Right atrium auricular region (tissue), 2 donors: ENCODE measurements at regions not wholly inside any gene's neighbourhood (a gene's known extent, or its start where the extent isn't known, plus 50 kb on each side); places are given as distances from the start of the nearest gene placed in this dataset.

Source experiments
- DNase-seq: peaks from one replicate; pipeline ENCODE4 v3.0.0-alpha.2; 2019; ENCODE audit warnings: low spot score
- H3K27ac ChIP-seq, 2 donors: fragments of 200-600 bp; sonication (generic); 1 replicate in 1 of 2; 2 replicates in 1 of 2; pipeline ENCODE4 v1.5.1; 2016 to 2019
- H3K27me3 ChIP-seq, 2 donors: fragments of 200-600 bp; sonication (generic); one replicate each; pipeline versions ENCODE4 v1.5.1 to v1.6.0; 2017 to 2019
- H3K36me3 ChIP-seq: fragments of 200-600 bp; sonication (generic); one replicate; pipeline ENCODE4 v1.5.1; 2016
- H3K4me1 ChIP-seq, 2 donors: fragments of 200-600 bp; sonication (generic); one replicate each; pipeline versions ENCODE4 v1.5.1 to v1.6.0; 2017 to 2019
- H3K4me3 ChIP-seq, 2 donors: fragments of 200-600 bp; sonication (generic); 1 replicate in 1 of 2; 2 replicates in 1 of 2; pipeline ENCODE4 v1.5.1; 2017 to 2019; ENCODE audit warnings: mild to moderate bottlenecking in 1 of 2, moderate library complexity in 1 of 2
- H3K9me3 ChIP-seq, 2 donors: fragments of 200-600 bp; sonication (generic); one replicate each; pipeline ENCODE4 v1.5.1; 2019
- TF ChIP-seq, protein P1 (sequence below), 2 donors: fragments of 200-600 bp; sonication (generic); IDR thresholded peaks; one replicate each; pipeline ENCODE4 v1.5.1; 2019; ENCODE audit warnings: antibody characterized with exemption in 2 of 2

GRCh38 chr5:60136841-60137240 lies 243.3 kb upstream of the PDE4D start:
- H3K4me3 ChIP-seq = no peak overlapping the region
- DNase-seq = no peak
- H3K36me3 ChIP-seq = no peaks in the 10 kb centered on the region
- no peak overlapping the region for H3K27ac ChIP-seq
- no peaks in the 10 kb centered on the region for H3K4me1 ChIP-seq
- TF ChIP-seq, protein P1, sequence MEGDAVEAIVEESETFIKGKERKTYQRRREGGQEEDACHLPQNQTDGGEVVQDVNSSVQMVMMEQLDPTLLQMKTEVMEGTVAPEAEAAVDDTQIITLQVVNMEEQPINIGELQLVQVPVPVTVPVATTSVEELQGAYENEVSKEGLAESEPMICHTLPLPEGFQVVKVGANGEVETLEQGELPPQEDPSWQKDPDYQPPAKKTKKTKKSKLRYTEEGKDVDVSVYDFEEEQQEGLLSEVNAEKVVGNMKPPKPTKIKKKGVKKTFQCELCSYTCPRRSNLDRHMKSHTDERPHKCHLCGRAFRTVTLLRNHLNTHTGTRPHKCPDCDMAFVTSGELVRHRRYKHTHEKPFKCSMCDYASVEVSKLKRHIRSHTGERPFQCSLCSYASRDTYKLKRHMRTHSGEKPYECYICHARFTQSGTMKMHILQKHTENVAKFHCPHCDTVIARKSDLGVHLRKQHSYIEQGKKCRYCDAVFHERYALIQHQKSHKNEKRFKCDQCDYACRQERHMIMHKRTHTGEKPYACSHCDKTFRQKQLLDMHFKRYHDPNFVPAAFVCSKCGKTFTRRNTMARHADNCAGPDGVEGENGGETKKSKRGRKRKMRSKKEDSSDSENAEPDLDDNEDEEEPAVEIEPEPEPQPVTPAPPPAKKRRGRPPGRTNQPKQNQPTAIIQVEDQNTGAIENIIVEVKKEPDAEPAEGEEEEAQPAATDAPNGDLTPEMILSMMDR (IDR thresholded peaks at IDR 0.05) = no peak
- H3K27me3 ChIP-seq = no peaks in the 10 kb centered on the region
- no peaks in the 10 kb centered on the region for H3K9me3 ChIP-seq

DNA sequence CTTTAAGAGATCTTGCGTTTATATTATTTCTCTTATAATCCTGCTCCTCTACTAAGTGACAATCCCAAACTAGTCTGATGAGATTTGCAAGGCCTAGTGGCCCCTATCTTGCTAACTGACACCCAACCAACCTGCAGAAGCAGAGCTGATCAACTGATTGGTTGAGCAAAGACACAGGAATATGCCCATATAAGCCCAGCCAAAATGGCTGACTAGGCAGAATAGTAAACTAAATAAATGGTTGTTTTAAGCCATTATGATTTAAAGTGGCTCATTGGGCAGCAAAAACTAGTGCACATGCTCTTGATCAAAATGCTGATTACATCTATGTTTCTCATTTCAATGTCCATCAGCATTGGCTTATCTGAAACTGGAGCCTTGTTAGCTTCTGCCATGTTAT lies 238.0 kb upstream of the PDE4D start:
- TF ChIP-seq, protein P1 (IDR thresholded peaks at IDR 0.05) = no peak
- Histone ChIP-seq H3K9me3 (no peaks in the 10 kb centered on the region), H3K4me3 (no peak overlapping the region), H3K36me3 (no peaks in the 10 kb centered on the region), H3K4me1 (no peaks in the 10 kb centered on the region), H3K27ac (no peak overlapping the region), H3K27me3 (no peaks in the 10 kb centered on the region)
- no peak for DNase-seq

GRCh38 chr5:60125636-60126035 lies 232.1 kb upstream of the PDE4D start:
- H3K36me3 ChIP-seq = no peaks in the 10 kb centered on the region
- TF ChIP-seq, protein P1 (IDR thresholded peaks at IDR 0.05) = no peak
- H3K4me3 ChIP-seq = no peak overlapping the region
- no peaks in the 10 kb centered on the region for H3K4me1 ChIP-seq
- H3K9me3 ChIP-seq = peaks cover 0 to 5% of the 10 kb centered on the region in 2 donors
- no peaks in the 10 kb centered on the region for H3K27me3 ChIP-seq
- no peak overlapping the region for H3K27ac ChIP-seq
- DNase-seq = no peak

DNA sequence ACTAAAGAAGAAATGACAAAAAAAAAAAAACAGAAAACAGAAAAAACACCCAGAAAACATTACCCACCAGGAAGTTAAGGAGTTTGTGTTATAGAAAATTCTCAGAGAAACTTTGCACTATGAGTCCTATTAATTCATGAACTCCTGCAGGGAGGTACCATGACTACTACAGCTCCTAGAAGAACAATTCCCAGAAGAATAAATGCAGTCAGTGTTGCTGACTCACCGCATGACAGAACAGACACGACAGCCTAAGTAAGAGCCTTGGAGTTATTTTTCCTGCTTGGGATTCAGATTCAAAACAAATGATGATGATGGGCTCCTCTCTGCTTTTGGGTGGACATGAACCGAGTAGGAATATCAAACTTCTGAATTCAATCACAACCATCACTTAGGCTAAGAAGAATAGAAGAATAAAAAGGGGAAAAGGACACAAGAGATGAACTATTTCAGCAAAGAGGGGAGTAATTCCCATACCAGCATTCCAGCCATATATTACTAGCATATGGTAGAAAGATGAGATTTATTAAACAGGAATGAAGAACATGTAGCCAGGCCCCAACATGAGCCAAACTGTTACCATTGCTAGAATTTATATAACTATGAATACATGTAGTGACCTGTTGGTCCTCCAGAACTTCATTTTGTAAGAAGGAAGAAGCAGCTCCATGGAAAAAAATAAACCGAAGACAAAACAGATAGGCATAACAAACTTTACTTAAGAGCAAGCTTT lies 209.6 kb upstream of the PDE4D start:
- TF ChIP-seq, protein P1 (IDR thresholded peaks at IDR 0.05) = no peak
- no peaks in the 10 kb centered on the region for H3K4me1 ChIP-seq
- DNase-seq = no peak
- no peaks in the 10 kb centered on the region for H3K9me3 ChIP-seq
- H3K36me3 ChIP-seq = no peaks in the 10 kb centered on the region
- no peak overlapping the region for H3K27ac ChIP-seq
- H3K27me3 ChIP-seq = no peaks in the 10 kb centered on the region
- no peak overlapping the region for H3K4me3 ChIP-seq

DNA sequence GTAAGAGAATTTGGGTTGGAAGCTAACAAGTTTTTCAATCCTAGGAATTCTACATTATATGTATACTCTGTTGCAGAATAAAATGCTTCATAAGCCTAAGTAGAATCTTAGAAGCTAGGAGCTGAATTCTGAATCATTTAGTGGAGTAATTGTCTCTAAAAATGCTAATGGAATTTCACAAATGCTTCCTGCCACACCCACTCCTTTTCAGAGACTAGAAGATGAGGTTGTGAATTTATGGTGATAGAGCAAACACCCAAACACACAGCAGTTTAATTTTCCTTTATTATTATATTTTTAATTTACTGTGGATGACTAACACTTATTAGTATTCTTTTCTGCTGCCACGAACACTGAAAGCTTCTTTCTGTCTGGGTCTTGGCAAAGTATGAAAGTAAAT lies 208.0 kb upstream of the PDE4D start:
- DNase-seq = no peak
- no peaks in the 10 kb centered on the region for H3K36me3 ChIP-seq
- TF ChIP-seq, protein P1 (IDR thresholded peaks at IDR 0.05) = no peak
- H3K9me3 ChIP-seq = no peaks in the 10 kb centered on the region
- H3K27me3 ChIP-seq = no peaks in the 10 kb centered on the region
- H3K4me3 ChIP-seq = no peak overlapping the region
- no peak overlapping the region for H3K27ac ChIP-seq
- H3K4me1 ChIP-seq = no peaks in the 10 kb centered on the region
